ENCODE measurements at regions not wholly inside any gene's neighbourhood (a gene's known extent, or its start where the extent isn't known, plus 50 kb on each side); places are given as distances from the start of the nearest gene placed in this dataset.

- no peak overlapping the region for H3K27ac ChIP-seq (ENCODE audit: low read length)
- H3K27me3 ChIP-seq (ENCODE audit: control insufficient read depth, insufficient read depth, low read length), result no peaks in the 10 kb centered on the region
- no peaks in the 10 kb centered on the region for H3K36me3 ChIP-seq (ENCODE audit: control insufficient read depth, low read depth, low read length)
- peaks cover 23% of the 10 kb centered on the region for H3K4me1 ChIP-seq (ENCODE audit: control insufficient read depth, low read depth, low read length)
- no peak overlapping the region for H3K9ac ChIP-seq (ENCODE audit: low read length)
- no peak overlapping the region for H3K4me3 ChIP-seq (ENCODE audit: low read length)
- no peaks in the 10 kb centered on the region for H3K9me3 ChIP-seq (ENCODE audit: control insufficient read depth, low read depth, low read length)
Observed at GRCh38 chr2:195606179-195606578, 50.8 kb upstream of the SLC39A10 start.

- Histone ChIP-seq H3K27ac (ENCODE audit: low read length) (no peak overlapping the region), H3K27me3 (ENCODE audit: control insufficient read depth, insufficient read depth, low read length) (no peaks in the 10 kb centered on the region), H3K4me1 (ENCODE audit: control insufficient read depth, low read depth, low read length) (peaks cover 23% of the 10 kb centered on the region), H3K36me3 (ENCODE audit: control insufficient read depth, low read depth, low read length) (no peaks in the 10 kb centered on the region), H3K4me3 (ENCODE audit: low read length) (no peak overlapping the region), H3K9me3 (ENCODE audit: control insufficient read depth, low read depth, low read length) (no peaks in the 10 kb centered on the region), H3K9ac (ENCODE audit: low read length) (no peak overlapping the region)
Observed at GRCh38 chr2:195604706-195605105, 52.3 kb upstream of the SLC39A10 start.

GRCh38 chr2:195603998-195604397 is 53.0 kb upstream of the SLC39A10 start:
- no peak overlapping the region for H3K9ac ChIP-seq (ENCODE audit: low read length)
- no peaks in the 10 kb centered on the region for H3K9me3 ChIP-seq (ENCODE audit: control insufficient read depth, low read depth, low read length)
- H3K27ac ChIP-seq (ENCODE audit: low read length), result no peak overlapping the region
- H3K27me3 ChIP-seq (ENCODE audit: control insufficient read depth, insufficient read depth, low read length), result no peaks in the 10 kb centered on the region
- no peak overlapping the region for H3K4me3 ChIP-seq (ENCODE audit: low read length)
- peaks cover 23% of the 10 kb centered on the region for H3K4me1 ChIP-seq (ENCODE audit: control insufficient read depth, low read depth, low read length)
- no peaks in the 10 kb centered on the region for H3K36me3 ChIP-seq (ENCODE audit: control insufficient read depth, low read depth, low read length)

DNA sequence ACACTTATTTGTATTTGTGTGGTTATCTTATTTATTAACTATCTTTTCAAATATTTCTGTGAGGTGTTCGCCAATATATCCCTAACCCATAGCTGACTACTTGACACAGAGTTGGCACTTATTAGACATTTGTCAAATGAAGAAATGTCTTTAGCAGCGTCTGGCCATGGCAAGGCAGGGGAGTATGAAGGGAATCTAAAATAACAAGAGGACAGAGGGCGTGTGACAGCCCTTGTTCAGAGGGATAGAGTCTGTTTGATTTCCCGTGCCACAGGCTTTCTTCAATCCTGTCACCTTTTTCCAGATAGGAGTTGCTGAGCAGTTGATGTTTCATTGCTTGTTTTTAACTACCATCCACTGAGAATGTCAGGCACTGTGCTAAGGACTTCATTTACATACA is 53.6 kb upstream of the SLC39A10 start:
- H3K9ac ChIP-seq (ENCODE audit: low read length), result no peak overlapping the region
- H3K27me3 ChIP-seq (ENCODE audit: control insufficient read depth, insufficient read depth, low read length), result no peaks in the 10 kb centered on the region
- no peaks in the 10 kb centered on the region for H3K9me3 ChIP-seq (ENCODE audit: control insufficient read depth, low read depth, low read length)
- H3K4me1 ChIP-seq (ENCODE audit: control insufficient read depth, low read depth, low read length), result peaks cover 23% of the 10 kb centered on the region
- no peak overlapping the region for H3K27ac ChIP-seq (ENCODE audit: low read length)
- no peak overlapping the region for H3K4me3 ChIP-seq (ENCODE audit: low read length)
- no peaks in the 10 kb centered on the region for H3K36me3 ChIP-seq (ENCODE audit: control insufficient read depth, low read depth, low read length)

- Histone ChIP-seq H3K9me3 (ENCODE audit: control insufficient read depth, low read depth, low read length) (no peaks in the 10 kb centered on the region), H3K27me3 (ENCODE audit: control insufficient read depth, insufficient read depth, low read length) (no peaks in the 10 kb centered on the region), H3K4me3 (ENCODE audit: low read length) (no peak overlapping the region), H3K36me3 (ENCODE audit: control insufficient read depth, low read depth, low read length) (no peaks in the 10 kb centered on the region), H3K4me1 (ENCODE audit: control insufficient read depth, low read depth, low read length) (peaks cover 23% of the 10 kb centered on the region), H3K27ac (ENCODE audit: low read length) (no peak overlapping the region), H3K9ac (ENCODE audit: low read length) (no peak overlapping the region)
Observed at GRCh38 chr2:195602687-195603086, 54.3 kb upstream of the SLC39A10 start.

GRCh38 chr2:195601361-195601760 is 55.7 kb upstream of the SLC39A10 start:
- Histone ChIP-seq H3K9ac (ENCODE audit: low read length) (no peak overlapping the region), H3K4me3 (ENCODE audit: low read length) (no peak overlapping the region), H3K9me3 (ENCODE audit: control insufficient read depth, low read depth, low read length) (no peaks in the 10 kb centered on the region), H3K27me3 (ENCODE audit: control insufficient read depth, insufficient read depth, low read length) (no peaks in the 10 kb centered on the region), H3K36me3 (ENCODE audit: control insufficient read depth, low read depth, low read length) (no peaks in the 10 kb centered on the region), H3K27ac (ENCODE audit: low read length) (no peak overlapping the region), H3K4me1 (ENCODE audit: control insufficient read depth, low read depth, low read length) (peaks cover 18% of the 10 kb centered on the region)

GRCh38 chr2:195600778-195601177 is 56.2 kb upstream of the SLC39A10 start:
- Histone ChIP-seq H3K27me3 (ENCODE audit: control insufficient read depth, insufficient read depth, low read length) (no peaks in the 10 kb centered on the region), H3K4me3 (ENCODE audit: low read length) (no peak overlapping the region), H3K4me1 (ENCODE audit: control insufficient read depth, low read depth, low read length) (peaks cover 14% of the 10 kb centered on the region), H3K36me3 (ENCODE audit: control insufficient read depth, low read depth, low read length) (no peaks in the 10 kb centered on the region), H3K9ac (ENCODE audit: low read length) (no peak overlapping the region), H3K27ac (ENCODE audit: low read length) (no peak overlapping the region), H3K9me3 (ENCODE audit: control insufficient read depth, low read depth, low read length) (no peaks in the 10 kb centered on the region)

DNA sequence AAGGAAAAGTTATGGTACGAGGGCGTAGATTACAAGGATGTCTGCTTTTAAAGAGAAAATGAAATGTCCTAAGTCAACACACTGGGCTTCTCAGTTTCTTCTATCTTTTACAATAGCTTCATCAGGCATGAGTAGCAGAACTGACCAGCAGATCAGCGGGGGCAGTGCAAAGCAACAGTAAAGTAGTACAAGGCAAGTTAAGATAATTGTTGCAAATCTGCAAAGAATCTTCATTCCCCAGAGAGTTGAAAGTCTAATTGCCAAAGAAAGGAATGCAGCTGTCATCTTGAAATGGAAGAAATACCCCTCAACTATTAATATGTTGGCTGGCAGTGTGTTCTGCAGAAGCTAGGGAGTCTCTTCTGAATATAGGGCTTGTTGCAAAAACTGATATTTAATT is 60.2 kb upstream of the SLC39A10 start:
- Histone ChIP-seq H3K27ac (ENCODE audit: low read length) (no peak overlapping the region), H3K4me3 (ENCODE audit: low read length) (no peak overlapping the region), H3K4me1 (ENCODE audit: control insufficient read depth, low read depth, low read length) (peaks cover 32% of the 10 kb centered on the region), H3K9ac (ENCODE audit: low read length) (no peak overlapping the region), H3K36me3 (ENCODE audit: control insufficient read depth, low read depth, low read length) (no peaks in the 10 kb centered on the region), H3K27me3 (ENCODE audit: control insufficient read depth, insufficient read depth, low read length) (no peaks in the 10 kb centered on the region), H3K9me3 (ENCODE audit: control insufficient read depth, low read depth, low read length) (no peaks in the 10 kb centered on the region)

DNA sequence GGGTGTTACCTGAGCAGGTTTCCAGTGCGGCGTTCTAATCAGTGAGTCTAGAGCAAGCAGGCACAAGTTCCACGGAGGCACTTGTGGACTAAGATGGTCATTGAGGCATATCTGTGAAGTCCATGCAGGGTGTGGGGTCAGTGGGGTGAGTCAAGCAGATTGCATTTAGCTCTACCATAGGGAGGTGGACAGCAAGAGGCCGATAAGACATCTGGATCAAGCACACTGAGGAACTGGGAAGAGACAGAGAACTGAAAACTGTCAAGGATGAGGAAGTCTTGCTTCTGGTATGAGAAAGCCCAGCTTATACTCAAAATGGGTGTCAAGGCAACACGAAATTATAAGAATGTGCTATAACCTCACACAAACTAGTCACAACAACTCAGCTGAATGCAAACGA is 61.2 kb upstream of the SLC39A10 start:
- Histone ChIP-seq H3K9me3 (ENCODE audit: control insufficient read depth, low read depth, low read length) (no peaks in the 10 kb centered on the region), H3K27ac (ENCODE audit: low read length) (no peak overlapping the region), H3K4me1 (ENCODE audit: control insufficient read depth, low read depth, low read length) (peaks cover 34% of the 10 kb centered on the region), H3K9ac (ENCODE audit: low read length) (no peak overlapping the region), H3K27me3 (ENCODE audit: control insufficient read depth, insufficient read depth, low read length) (no peaks in the 10 kb centered on the region), H3K4me3 (ENCODE audit: low read length) (no peak overlapping the region), H3K36me3 (ENCODE audit: control insufficient read depth, low read depth, low read length) (no peaks in the 10 kb centered on the region)

GRCh38 chr2:195594919-195595694 is 61.9 kb upstream of the SLC39A10 start:
- Histone ChIP-seq H3K27ac (ENCODE audit: low read length) (no peak overlapping the region), H3K4me3 (ENCODE audit: low read length) (no peak overlapping the region)

GRCh38 chr2:195594248-195594647 is 62.8 kb upstream of the SLC39A10 start:
- Histone ChIP-seq H3K27me3 (ENCODE audit: control insufficient read depth, insufficient read depth, low read length) (no peaks in the 10 kb centered on the region), H3K4me1 (ENCODE audit: control insufficient read depth, low read depth, low read length) (peaks cover 34% of the 10 kb centered on the region), H3K36me3 (ENCODE audit: control insufficient read depth, low read depth, low read length) (no peaks in the 10 kb centered on the region), H3K4me3 (ENCODE audit: low read length) (no peak overlapping the region), H3K9ac (ENCODE audit: low read length) (no peak overlapping the region), H3K9me3 (ENCODE audit: control insufficient read depth, low read depth, low read length) (no peaks in the 10 kb centered on the region), H3K27ac (ENCODE audit: low read length) (no peak overlapping the region)

More at GRCh38 chr2:195594919-195595694, 61.9 kb upstream of the SLC39A10 start:
- no peaks in the 10 kb centered on the region for H3K9me3 ChIP-seq (ENCODE audit: control insufficient read depth, low read depth, low read length)
- peaks cover 34% of the 10 kb centered on the region for H3K4me1 ChIP-seq (ENCODE audit: control insufficient read depth, low read depth, low read length)
- H3K27me3 ChIP-seq (ENCODE audit: control insufficient read depth, insufficient read depth, low read length), result no peaks in the 10 kb centered on the region
- no peak overlapping the region for H3K9ac ChIP-seq (ENCODE audit: low read length)
- H3K36me3 ChIP-seq (ENCODE audit: control insufficient read depth, low read depth, low read length), result no peaks in the 10 kb centered on the region

GRCh38 chr2:195592105-195592504 is 64.9 kb upstream of the SLC39A10 start:
- Histone ChIP-seq H3K27ac (ENCODE audit: low read length) (no peak overlapping the region), H3K36me3 (ENCODE audit: control insufficient read depth, low read depth, low read length) (no peaks in the 10 kb centered on the region), H3K9me3 (ENCODE audit: control insufficient read depth, low read depth, low read length) (no peaks in the 10 kb centered on the region), H3K27me3 (ENCODE audit: control insufficient read depth, insufficient read depth, low read length) (no peaks in the 10 kb centered on the region), H3K9ac (ENCODE audit: low read length) (peak overlapping the region; percentile 14), H3K4me3 (ENCODE audit: low read length) (no peak overlapping the region), H3K4me1 (ENCODE audit: control insufficient read depth, low read depth, low read length) (peaks cover 34% of the 10 kb centered on the region)
